ENCODE measurements at regions not wholly inside any gene's neighbourhood (a gene's known extent, or its start where the extent isn't known, plus 50 kb on each side); places are given as distances from the start of the nearest gene placed in this dataset.

GRCh38 chr4:162366146-162366545, 202.3 kb upstream of the FSTL5 start:
- no peak for ATAC-seq
- intact Hi-C loops (cut with DNase I) = no loop called here
- no peak for DNase-seq
- Histone ChIP-seq H3K9me3 (no peaks in the 10 kb centered on the region), H3K36me3 (no peaks in the 10 kb centered on the region), H3K4me1 (no peaks in the 10 kb centered on the region), H3K27ac (no peak overlapping the region), H3K4me3 (no peak overlapping the region), H3K27me3 (no peaks in the 10 kb centered on the region)
- TF ChIP-seq CTCF (IDR thresholded peaks at IDR 0.05) = no peak

GRCh38 chr4:162364651-162365050, 200.9 kb upstream of the FSTL5 start:
- no peaks in the 10 kb centered on the region for H3K9me3 ChIP-seq
- DNase-seq = no peak
- intact Hi-C loops (cut with DNase I) = no loop called here
- ATAC-seq = no peak
- no peaks in the 10 kb centered on the region for H3K4me1 ChIP-seq
- no peaks in the 10 kb centered on the region for H3K36me3 ChIP-seq
- H3K27ac ChIP-seq = no peak overlapping the region
- no peak overlapping the region for H3K4me3 ChIP-seq
- H3K27me3 ChIP-seq = no peaks in the 10 kb centered on the region
- TF ChIP-seq CTCF (IDR thresholded peaks at IDR 0.05) = no peak

- ATAC-seq = no peak
- Histone ChIP-seq H3K36me3 (no peaks in the 10 kb centered on the region), H3K27ac (no peak overlapping the region), H3K9me3 (no peaks in the 10 kb centered on the region), H3K4me1 (no peaks in the 10 kb centered on the region), H3K27me3 (no peaks in the 10 kb centered on the region), H3K4me3 (no peak overlapping the region)
- no peak for DNase-seq
- no peak for TF ChIP-seq CTCF (IDR thresholded peaks at IDR 0.05)
- intact Hi-C loops (cut with DNase I) = no loop called here
These were observed 196.8 kb upstream of the FSTL5 start for GRCh38 chr4:162360369-162361149.

GRCh38 chr4:162356181-162356580, 192.4 kb upstream of the FSTL5 start:
- ATAC-seq (no peak), DNase-seq (no peak)
- Histone ChIP-seq H3K9me3 (no peaks in the 10 kb centered on the region), H3K27ac (no peak overlapping the region), H3K36me3 (no peaks in the 10 kb centered on the region), H3K4me1 (no peaks in the 10 kb centered on the region), H3K4me3 (no peak overlapping the region), H3K27me3 (no peaks in the 10 kb centered on the region)
- no peak for TF ChIP-seq CTCF (IDR thresholded peaks at IDR 0.05)
- intact Hi-C loops (cut with DNase I) = no loop called here

- Histone ChIP-seq H3K36me3 (no peaks in the 10 kb centered on the region), H3K27me3 (no peaks in the 10 kb centered on the region), H3K9me3 (no peaks in the 10 kb centered on the region), H3K27ac (no peak overlapping the region), H3K4me1 (no peaks in the 10 kb centered on the region), H3K4me3 (no peak overlapping the region)
- intact Hi-C loops (cut with DNase I) = no loop called here
- no peak for DNase-seq
- no peak for ATAC-seq
- no peak for TF ChIP-seq CTCF (IDR thresholded peaks at IDR 0.05)
These were observed 188.8 kb upstream of the FSTL5 start for GRCh38 chr4:162352580-162353107.

All from left lung (tissue), 4 donors.